PC-3 (cell line): ENCODE measurements at regions not wholly inside any gene's neighbourhood (a gene's known extent, or its start where the extent isn't known, plus 50 kb on each side); places are given as distances from the start of the nearest gene placed in this dataset.

ENCODE experiments used
- ATAC-seq: fragments of 200-7000 bp; cut with Tn5 transposase; 2 replicates; pipeline ENCODE4 v1.9.1; 2020; ENCODE audit warnings: mild to moderate bottlenecking, moderate library complexity
- BruUV-seq: library from RNA; stranded (reverse); fragments of 400-500 nt; replicated peaks from 2 replicates; lab custom pipeline; 2021; lab: Mats Ljungman, UMichigan
- CTCF ChIA-PET: fragments of 300-600 bp; sonication (Branson Sonifier 250); formaldehyde crosslinking; loops from one replicate; lab custom pipeline; 2022; ENCODE audit warnings: antibody characterized with exemption; lab: Charles Lee
- POLR2A ChIA-PET: fragments of 300-600 bp; sonication (Branson Sonifier 250); formaldehyde crosslinking; loops from one replicate; lab custom pipeline; 2022; ENCODE audit warnings: antibody characterized with exemption; ENCODE audit not compliant: unreplicated experiment; lab: Charles Lee
- DNase-seq: peaks from one replicate; pipeline ENCODE4 v3.0.0-alpha.2; 2015
- H2AFZ ChIP-seq: fragments of 300-600 bp; sonication (generic); 2 replicates; pipeline ENCODE4 v1.6.0; 2016; ENCODE audit warnings: antibody characterized with exemption, low read length
- H3F3A ChIP-seq: fragments of 300-600 bp; sonication (generic); one replicate; pipeline ENCODE4 v1.6.0; 2017; ENCODE audit warnings: antibody characterized with exemption, low read length, control low read depth, mild to moderate bottlenecking; ENCODE audit not compliant: unreplicated experiment
- H3K27ac ChIP-seq: fragments of 300-600 bp; sonication (generic); 2 replicates; pipeline ENCODE4 v1.5.1; 2016; ENCODE audit warnings: mild to moderate bottlenecking, low read length
- H3K27me3 ChIP-seq: fragments of 300-600 bp; sonication (generic); 2 replicates; pipeline ENCODE4 v1.6.1; 2016; ENCODE audit warnings: low read length, mixed read lengths
- H3K36me3 ChIP-seq: fragments of 300-600 bp; sonication (generic); 2 replicates; pipeline ENCODE4 v1.6.1; 2016; ENCODE audit warnings: low read depth, mixed run types, low read length, mixed read lengths
- H3K4me1 ChIP-seq: fragments of 300-600 bp; sonication (generic); 2 replicates; pipeline ENCODE4 v1.5.1; 2016; ENCODE audit warnings: low read length; ENCODE audit not compliant: insufficient read depth
- H3K4me2 ChIP-seq: fragments of 300-600 bp; sonication (generic); 2 replicates; pipeline ENCODE4 v1.6.0; 2016; ENCODE audit warnings: low read length
- H3K4me3 ChIP-seq: fragments of 300-600 bp; sonication (generic); 2 replicates; pipeline ENCODE4 v1.5.1; 2016; ENCODE audit warnings: mild to moderate bottlenecking, low read length, mixed read lengths
- H3K79me2 ChIP-seq: fragments of 300-600 bp; sonication (generic); 2 replicates; pipeline ENCODE4 v1.6.1; 2017; ENCODE audit warnings: low read length, mixed read lengths
- H3K9ac ChIP-seq: fragments of 300-600 bp; sonication (generic); 2 replicates; pipeline ENCODE4 v1.6.0; 2016; ENCODE audit warnings: mild to moderate bottlenecking, low read length
- H3K9me2 ChIP-seq: fragments of 300-600 bp; sonication (generic); replicated peaks from 2 replicates; pipeline ENCODE4 v1.6.1; 2016; ENCODE audit warnings: mixed run types, low read length, mixed read lengths
- H3K9me3 ChIP-seq: fragments of 300-600 bp; sonication (generic); 2 replicates; pipeline ENCODE4 v1.6.1; 2016; ENCODE audit warnings: low read length, mixed read lengths
- H4K20me1 ChIP-seq: fragments of 300-600 bp; sonication (generic); 2 replicates; pipeline ENCODE4 v1.6.1; 2016; ENCODE audit warnings: low read length, mixed read lengths
- EZH2 ChIP-seq: fragments of 300-600 bp; sonication (generic); IDR thresholded peaks from one replicate; pipeline ENCODE4 v1.6.1; 2017; ENCODE audit warnings: antibody characterized with exemption, mild to moderate bottlenecking, low read length; ENCODE audit not compliant: unreplicated experiment
- EZH2phosphoT487 ChIP-seq: fragments of 300-600 bp; sonication (generic); IDR thresholded peaks from 2 replicates; pipeline ENCODE4 v1.6.1; 2018; ENCODE audit warnings: mild to moderate bottlenecking, antibody characterized with exemption, low read length, borderline replicate concordance
- intact Hi-C: fragments of 100-400 bp; cut with micrococcal nuclease; formaldehyde crosslinking; loops from 2 replicates; pipeline ENCODE4 v1.9.0; 2023
- TF ChIP-seq, protein P1 (sequence below): fragments of 300-600 bp; sonication (generic); conservative IDR thresholded peaks from 2 replicates; pipeline ENCODE4 v1.5.1; 2017; ENCODE audit warnings: antibody characterized with exemption, low read depth, mild to moderate bottlenecking, low read length

DNA sequence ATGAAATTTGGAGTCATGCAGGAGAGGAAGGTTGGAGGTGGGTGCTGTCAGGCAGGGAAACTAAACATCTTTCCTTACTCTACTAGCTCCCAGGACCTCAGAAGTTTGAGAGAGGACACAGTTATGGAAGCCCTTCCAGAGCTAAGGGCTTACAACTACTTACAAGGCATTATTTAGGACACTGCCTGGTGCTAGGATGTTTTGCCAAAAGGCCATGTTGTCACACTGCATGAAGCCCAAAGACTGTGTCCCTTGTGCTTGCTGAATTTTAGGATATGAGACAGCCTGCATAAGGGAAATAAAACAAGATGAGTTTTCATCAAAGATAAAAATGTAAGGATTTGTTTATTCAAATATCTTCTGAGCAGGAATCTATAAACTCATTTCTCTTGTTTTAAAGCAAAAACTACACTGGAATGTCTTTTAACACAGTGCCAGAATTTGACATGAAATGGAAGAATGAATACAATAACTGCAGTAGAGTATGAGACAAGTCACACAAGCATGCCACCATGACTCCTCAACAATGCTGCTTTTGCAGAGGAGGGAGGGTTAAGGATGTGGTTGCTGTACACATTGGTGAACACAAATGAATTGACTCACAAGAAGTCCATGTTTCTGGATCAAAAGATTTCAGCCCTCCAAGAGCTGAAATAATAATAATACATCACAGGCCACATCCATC is 258.4 kb downstream of the SPRY2 start:
- POLR2A ChIA-PET = interaction anchor here (0.6 kb wide), 1 partner anchor 598 kb away, joined by 5 read pairs; no protein-coding TSS in a partner anchor
- peak overlapping the region; percentile 98; the same call in 1 of the 2 replicates for H3K27ac ChIP-seq
- no peaks in the 10 kb centered on the region for H3K27me3 ChIP-seq
- intact Hi-C loops = no loop called here
- CTCF ChIA-PET = no interaction called here
- BruUV-seq = no TSS peak
- ATAC-seq = no peak
- peak; percentile 34 for DNase-seq
- no peaks in the 10 kb centered on the region for H3K36me3 ChIP-seq
- no peak overlapping the region for H3K4me3 ChIP-seq
- no peaks in the 10 kb centered on the region for H4K20me1 ChIP-seq
- no peaks in the 10 kb centered on the region for H3K79me2 ChIP-seq
- no peak overlapping the region for H2AFZ ChIP-seq
- H3K9me2 ChIP-seq = no peaks in the 10 kb centered on the region
- TF ChIP-seq, protein P1, sequence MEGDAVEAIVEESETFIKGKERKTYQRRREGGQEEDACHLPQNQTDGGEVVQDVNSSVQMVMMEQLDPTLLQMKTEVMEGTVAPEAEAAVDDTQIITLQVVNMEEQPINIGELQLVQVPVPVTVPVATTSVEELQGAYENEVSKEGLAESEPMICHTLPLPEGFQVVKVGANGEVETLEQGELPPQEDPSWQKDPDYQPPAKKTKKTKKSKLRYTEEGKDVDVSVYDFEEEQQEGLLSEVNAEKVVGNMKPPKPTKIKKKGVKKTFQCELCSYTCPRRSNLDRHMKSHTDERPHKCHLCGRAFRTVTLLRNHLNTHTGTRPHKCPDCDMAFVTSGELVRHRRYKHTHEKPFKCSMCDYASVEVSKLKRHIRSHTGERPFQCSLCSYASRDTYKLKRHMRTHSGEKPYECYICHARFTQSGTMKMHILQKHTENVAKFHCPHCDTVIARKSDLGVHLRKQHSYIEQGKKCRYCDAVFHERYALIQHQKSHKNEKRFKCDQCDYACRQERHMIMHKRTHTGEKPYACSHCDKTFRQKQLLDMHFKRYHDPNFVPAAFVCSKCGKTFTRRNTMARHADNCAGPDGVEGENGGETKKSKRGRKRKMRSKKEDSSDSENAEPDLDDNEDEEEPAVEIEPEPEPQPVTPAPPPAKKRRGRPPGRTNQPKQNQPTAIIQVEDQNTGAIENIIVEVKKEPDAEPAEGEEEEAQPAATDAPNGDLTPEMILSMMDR = no peak
- no peaks in the 10 kb centered on the region for H3F3A ChIP-seq
- no peak overlapping the region for H3K4me2 ChIP-seq
- H3K9me3 ChIP-seq = no peaks in the 10 kb centered on the region
- no peak overlapping the region for H3K9ac ChIP-seq
- H3K4me1 ChIP-seq = peaks cover 59% of the 10 kb centered on the region

DNA sequence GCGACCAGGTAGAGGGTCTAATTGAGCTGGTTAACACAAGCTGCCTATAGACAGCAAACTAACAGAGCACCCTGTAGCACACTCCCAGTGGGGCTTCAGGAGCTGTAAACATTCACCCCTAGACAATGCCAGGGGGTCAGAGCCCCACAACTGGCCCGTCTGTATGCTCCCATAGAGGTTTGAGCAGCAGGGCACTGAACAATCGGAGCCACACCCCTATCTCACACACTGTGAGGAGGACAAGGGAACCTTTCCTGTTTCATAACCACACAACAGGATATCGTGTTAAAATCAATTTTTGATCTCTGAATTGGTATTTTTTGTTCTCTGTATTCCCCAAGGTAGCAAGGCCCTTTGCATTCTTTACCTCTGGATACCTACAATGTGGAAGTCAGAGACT is 266.1 kb downstream of the SPRY2 start:
- Histone ChIP-seq H3K27me3 (no peaks in the 10 kb centered on the region), H4K20me1 (no peaks in the 10 kb centered on the region), H3K4me1 (no peaks in the 10 kb centered on the region), H3K9me2 (no peaks in the 10 kb centered on the region), H3K36me3 (no peaks in the 10 kb centered on the region), H3F3A (no peaks in the 10 kb centered on the region), H2AFZ (no peak overlapping the region), H3K9ac (no peak overlapping the region), H3K79me2 (no peaks in the 10 kb centered on the region), H3K4me3 (no peak overlapping the region), H3K9me3 (no peaks in the 10 kb centered on the region), H3K27ac (no peak overlapping the region), H3K4me2 (no peak overlapping the region)
- intact Hi-C loops = no loop called here
- TF ChIP-seq EZH2 = no peak
- no peak for TF ChIP-seq EZH2phosphoT487
- TF ChIP-seq, protein P1 = no peak
- no peak for DNase-seq
- POLR2A ChIA-PET = no interaction called here
- ATAC-seq = no peak
- CTCF ChIA-PET = no interaction called here
- BruUV-seq = no TSS peak

DNA sequence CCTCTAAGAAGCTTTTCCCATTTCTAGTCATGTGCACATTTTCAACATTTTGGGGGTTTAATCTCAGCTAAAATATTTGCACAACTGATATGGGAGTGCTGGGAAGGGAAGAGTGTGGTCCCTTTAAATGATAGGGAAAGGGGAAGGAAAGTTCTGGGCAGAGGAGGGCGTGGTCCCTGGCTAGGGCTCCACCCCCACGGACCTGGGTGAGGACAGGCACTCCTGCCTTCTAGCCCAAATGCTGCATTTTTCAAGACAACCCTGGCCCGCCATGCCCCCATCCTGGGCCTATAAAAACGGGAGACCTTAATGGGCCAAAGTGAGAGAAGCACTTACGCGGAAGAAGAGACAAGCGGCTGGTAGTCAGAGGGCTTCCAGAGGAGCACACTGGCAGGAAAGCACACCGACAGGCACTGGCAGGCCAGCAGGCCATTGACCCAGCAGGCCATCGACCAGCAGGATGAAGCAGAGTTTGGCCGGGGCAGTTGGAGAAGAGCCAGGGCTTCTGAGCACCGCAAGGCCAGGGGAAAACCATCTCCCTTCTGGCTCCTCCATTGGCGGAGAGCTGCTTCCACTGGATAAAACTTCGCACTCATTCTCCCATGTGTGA is 266.7 kb downstream of the SPRY2 start:
- Histone ChIP-seq H3K79me2 (no peaks in the 10 kb centered on the region), H3K9me3 (no peaks in the 10 kb centered on the region), H3K36me3 (no peaks in the 10 kb centered on the region), H2AFZ (no peak overlapping the region), H3K9me2 (no peaks in the 10 kb centered on the region), H3K27me3 (no peaks in the 10 kb centered on the region), H3K9ac (no peak overlapping the region), H3K4me3 (no peak overlapping the region), H3K4me1 (no peaks in the 10 kb centered on the region), H4K20me1 (no peaks in the 10 kb centered on the region), H3K4me2 (no peak overlapping the region), H3F3A (no peaks in the 10 kb centered on the region), H3K27ac (no peak overlapping the region)
- ChIA-PET POLR2A (no interaction called here), CTCF (no interaction called here)
- no TSS peak for BruUV-seq
- DNase-seq (no peak), ATAC-seq (no peak)
- TF ChIP-seq EZH2 (no peak), EZH2phosphoT487 (no peak)
- TF ChIP-seq, protein P1 = no peak
- intact Hi-C loops = no loop called here
